WTC11 (cell line): ENCODE measurements at regions not wholly inside any gene's neighbourhood (a gene's known extent, or its start where the extent isn't known, plus 50 kb on each side); places are given as distances from the start of the nearest gene placed in this dataset.

Source experiments
- ATAC-seq: fragments of 200-7000 bp; cut with Tn5 transposase; 2 replicates; pipeline ENCODE4 v1.10.0; 2021; ENCODE audit warnings: mild to moderate bottlenecking, moderate library complexity
- CTCF ChIA-PET: fragments of 300-600 bp; sonication (Branson Sonifier 250); formaldehyde crosslinking; loops from one replicate; lab custom pipeline; 2021; ENCODE audit warnings: antibody characterized with exemption; lab: Charles Lee
- POLR2A ChIA-PET: fragments of 350-600 bp; sonication (Branson Sonifier 250); formaldehyde crosslinking; loops from one replicate; lab custom pipeline; 2021; ENCODE audit warnings: antibody characterized with exemption; lab: Charles Lee
- DNase-seq: peaks from one replicate; pipeline ENCODE4 v3.0.0; 2021; ENCODE audit warnings: low spot score
- H3K27ac Mint-ChIP-seq: 2 replicates; pipeline ENCODE4 v1.8.0; 2021; ENCODE audit warnings: mixed read lengths
- H3K27me3 Mint-ChIP-seq: 2 replicates; pipeline ENCODE4 v1.8.0; 2021; ENCODE audit warnings: low read depth, mild to moderate bottlenecking, moderate library complexity, mixed read lengths
- H3K36me3 Mint-ChIP-seq: 2 replicates; pipeline ENCODE4 v1.8.0; 2021; ENCODE audit warnings: mixed read lengths
- H3K4me1 Mint-ChIP-seq: 2 replicates; pipeline ENCODE4 v1.8.0; 2022; ENCODE audit warnings: mixed read lengths
- H3K4me3 Mint-ChIP-seq: 2 replicates; pipeline ENCODE4 v1.8.0; 2021; ENCODE audit warnings: mild to moderate bottlenecking, moderate library complexity, mixed read lengths
- H3K9me3 Mint-ChIP-seq: 2 replicates; pipeline ENCODE4 v1.8.0; 2021; ENCODE audit warnings: mixed read lengths
- ARID4B ChIP-seq: sonication (generic); formaldehyde crosslinking; IDR thresholded peaks from 2 replicates; pipeline ENCODE4 v1.8.0; 2023; ENCODE audit warnings: missing genetic modification reagents, mild to moderate bottlenecking, borderline replicate concordance
- CBFB ChIP-seq: sonication (generic); formaldehyde crosslinking; IDR thresholded peaks from 2 replicates; pipeline ENCODE4 v1.8.1; 2022; ENCODE audit warnings: mild to moderate bottlenecking, low read depth, missing genetic modification reagents
- E2F5 ChIP-seq: sonication (generic); formaldehyde crosslinking; IDR thresholded peaks from 2 replicates; pipeline ENCODE4 v1.8.1; 2022; ENCODE audit warnings: mild to moderate bottlenecking, moderate library complexity, missing genetic modification reagents
- FOXP4 ChIP-seq: sonication (generic); formaldehyde crosslinking; IDR thresholded peaks from 2 replicates; pipeline ENCODE4 v1.8.0; 2022; ENCODE audit warnings: mild to moderate bottlenecking, missing genetic modification reagents
- GABPB1 ChIP-seq: sonication (generic); formaldehyde crosslinking; IDR thresholded peaks from 2 replicates; pipeline ENCODE4 v1.8.1; 2023; ENCODE audit warnings: mild to moderate bottlenecking, missing genetic modification reagents
- JAZF1 ChIP-seq: fragments of 250-450 bp; sonication (Bioruptor Pico); IDR thresholded peaks from 2 replicates; pipeline ENCODE4 v1.9.0; 2021; ENCODE audit warnings: moderate library complexity, mild to moderate bottlenecking, inconsistent platforms
- MLX ChIP-seq: sonication (generic); formaldehyde crosslinking; IDR thresholded peaks from 2 replicates; pipeline ENCODE4 v1.8.1; 2023; ENCODE audit warnings: mild to moderate bottlenecking, missing genetic modification reagents, moderate library complexity
- NFE2L1 ChIP-seq: sonication (generic); formaldehyde crosslinking; IDR thresholded peaks from 2 replicates; pipeline ENCODE4 v1.8.1; 2023; ENCODE audit warnings: missing genetic modification reagents
- PREB ChIP-seq: sonication (generic); formaldehyde crosslinking; IDR thresholded peaks from 2 replicates; pipeline ENCODE4 v1.8.1; 2022; ENCODE audit warnings: mild to moderate bottlenecking, missing genetic modification reagents, moderate library complexity, borderline replicate concordance
- PRRX2 ChIP-seq: fragments of 250-450 bp; sonication (Bioruptor Pico); IDR thresholded peaks from 2 replicates; pipeline ENCODE4 v1.8.0; 2021; ENCODE audit warnings: mild to moderate bottlenecking
- RORB ChIP-seq: fragments of 250-450 bp; sonication (Bioruptor Pico); IDR thresholded peaks from 2 replicates; pipeline ENCODE4 v1.9.0; 2021; ENCODE audit warnings: mild to moderate bottlenecking
- SMAD3 ChIP-seq: sonication (generic); formaldehyde crosslinking; IDR thresholded peaks from 2 replicates; pipeline ENCODE4 v1.8.0; 2022; ENCODE audit warnings: missing genetic modification reagents, mild to moderate bottlenecking, borderline replicate concordance
- TCF7 ChIP-seq: sonication (generic); formaldehyde crosslinking; IDR thresholded peaks from 2 replicates; pipeline ENCODE4 v1.8.0; 2022; ENCODE audit warnings: mild to moderate bottlenecking, low read depth, missing genetic modification reagents, moderate library complexity
- USF1 ChIP-seq: sonication (generic); formaldehyde crosslinking; IDR thresholded peaks from 2 replicates; pipeline ENCODE4 v1.8.0; 2022; ENCODE audit warnings: mild to moderate bottlenecking, missing genetic modification reagents
- ZBTB43 ChIP-seq: sonication (generic); formaldehyde crosslinking; IDR thresholded peaks from 2 replicates; pipeline ENCODE4 v1.8.1; 2023; ENCODE audit warnings: mild to moderate bottlenecking, missing genetic modification reagents
- ZNF416 ChIP-seq: fragments of 250-450 bp; sonication (Bioruptor Pico); IDR thresholded peaks from 2 replicates; pipeline ENCODE4 v1.9.0; 2021; ENCODE audit warnings: mild to moderate bottlenecking, inconsistent platforms
- ZNF512 ChIP-seq: sonication (generic); formaldehyde crosslinking; IDR thresholded peaks from 2 replicates; pipeline ENCODE4 v1.8.1; 2022; ENCODE audit warnings: missing genetic modification reagents, borderline replicate concordance

- TF ChIP-seq ZNF512 (CRISPR knock-in tag) (no peak), MLX (CRISPR knock-in tag) (no peak), PREB (CRISPR knock-in tag) (no peak), E2F5 (CRISPR knock-in tag) (no peak), TCF7 (CRISPR knock-in tag) (no peak), RORB (CRISPR knock-in tag) (no peak), GABPB1 (CRISPR knock-in tag) (no peak), USF1 (CRISPR knock-in tag) (no peak), FOXP4 (CRISPR knock-in tag) (no peak)
Measured at GRCh38 chr11:109808569-109808968, 284.6 kb upstream of the ZC3H12C start (continued).

GRCh38 chr11:109814824-109815223, 278.4 kb upstream of the ZC3H12C start:
- H3K4me3 Mint-ChIP-seq, result no peak overlapping the region
- TF ChIP-seq ARID4B, result no peak
- no peak for TF ChIP-seq JAZF1 (CRISPR knock-in tag)
- TF ChIP-seq SMAD3, result no peak
- no peak for TF ChIP-seq USF1 (CRISPR knock-in tag)
- no peak for TF ChIP-seq ZNF416 (CRISPR knock-in tag)
- TF ChIP-seq NFE2L1, result no peak
- TF ChIP-seq RORB (CRISPR knock-in tag), result no peak
- no peak for TF ChIP-seq CBFB (CRISPR knock-in tag)
- TF ChIP-seq PRRX2 (CRISPR knock-in tag), result no peak
- TF ChIP-seq ZBTB43 (CRISPR knock-in tag), result no peak

More at GRCh38 chr11:109814824-109815223, 278.4 kb upstream of the ZC3H12C start:
- no peaks in the 10 kb centered on the region for H3K9me3 Mint-ChIP-seq
- CTCF ChIA-PET, result no interaction called here
- no peaks in the 10 kb centered on the region for H3K36me3 Mint-ChIP-seq
- no peak overlapping the region for H3K27ac Mint-ChIP-seq
- no peaks in the 10 kb centered on the region for H3K27me3 Mint-ChIP-seq
- ATAC-seq (no peak), DNase-seq (no peak)
- POLR2A ChIA-PET, result interaction anchor here (0.6 kb wide), 1 partner anchor 219 kb away, joined by 8 read pairs; no protein-coding TSS in a partner anchor
- H3K4me1 Mint-ChIP-seq, result peaks cover 12% of the 10 kb centered on the region
